Liver (tissue), 3 donors: ENCODE measurements at regions not wholly inside any gene's neighbourhood (a gene's known extent, or its start where the extent isn't known, plus 50 kb on each side); places are given as distances from the start of the nearest gene placed in this dataset.

ENCODE experiments used
- HNF4G ChIP-seq: IDR thresholded peaks from 2 replicates; pipeline ENCODE4 v1.6.1; 2016; ENCODE audit warnings: antibody characterized with exemption
- YY1 ChIP-seq: IDR thresholded peaks from 2 replicates; pipeline ENCODE4 v1.6.1; 2016; ENCODE audit warnings: antibody characterized with exemption, mild to moderate bottlenecking
- TF ChIP-seq, protein P1 (sequence below): IDR thresholded peaks from 2 replicates; pipeline ENCODE4 v1.6.1; 2016; ENCODE audit warnings: antibody characterized with exemption, mild to moderate bottlenecking
- TF ChIP-seq, protein P2 (sequence below): fragments of 150-350 bp; IDR thresholded peaks from 2 replicates; pipeline ENCODE4 v1.5.1; 2017; ENCODE audit warnings: improper control_type of control experiment, low read depth, low read length; ENCODE audit not compliant: missing input control
- TF ChIP-seq, protein P3 (sequence below): IDR thresholded peaks from 2 replicates; pipeline ENCODE4 v1.6.1; 2016; ENCODE audit warnings: antibody characterized with exemption
- donor health status: healthy.
- donor health status: healthy.

DNA sequence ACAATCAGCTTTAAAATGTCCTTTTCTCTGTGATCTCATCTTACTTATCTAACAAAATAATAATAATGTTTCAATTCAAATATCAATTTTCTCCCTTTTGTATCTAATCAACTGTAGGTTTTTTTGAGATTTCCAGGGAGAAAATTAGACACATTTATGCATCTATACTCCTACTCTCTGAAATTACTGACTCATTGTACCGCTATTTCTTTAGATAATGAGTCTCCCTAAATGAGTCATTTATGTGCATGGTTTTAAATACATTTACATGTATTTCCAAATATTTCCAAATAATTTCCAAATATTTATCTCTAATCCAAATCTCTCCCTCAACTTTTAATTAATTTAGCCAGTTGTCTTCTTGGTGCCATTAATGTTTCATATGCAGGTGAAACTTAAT, 621.0 kb downstream of the TECRL start:
- TF ChIP-seq, protein P1, sequence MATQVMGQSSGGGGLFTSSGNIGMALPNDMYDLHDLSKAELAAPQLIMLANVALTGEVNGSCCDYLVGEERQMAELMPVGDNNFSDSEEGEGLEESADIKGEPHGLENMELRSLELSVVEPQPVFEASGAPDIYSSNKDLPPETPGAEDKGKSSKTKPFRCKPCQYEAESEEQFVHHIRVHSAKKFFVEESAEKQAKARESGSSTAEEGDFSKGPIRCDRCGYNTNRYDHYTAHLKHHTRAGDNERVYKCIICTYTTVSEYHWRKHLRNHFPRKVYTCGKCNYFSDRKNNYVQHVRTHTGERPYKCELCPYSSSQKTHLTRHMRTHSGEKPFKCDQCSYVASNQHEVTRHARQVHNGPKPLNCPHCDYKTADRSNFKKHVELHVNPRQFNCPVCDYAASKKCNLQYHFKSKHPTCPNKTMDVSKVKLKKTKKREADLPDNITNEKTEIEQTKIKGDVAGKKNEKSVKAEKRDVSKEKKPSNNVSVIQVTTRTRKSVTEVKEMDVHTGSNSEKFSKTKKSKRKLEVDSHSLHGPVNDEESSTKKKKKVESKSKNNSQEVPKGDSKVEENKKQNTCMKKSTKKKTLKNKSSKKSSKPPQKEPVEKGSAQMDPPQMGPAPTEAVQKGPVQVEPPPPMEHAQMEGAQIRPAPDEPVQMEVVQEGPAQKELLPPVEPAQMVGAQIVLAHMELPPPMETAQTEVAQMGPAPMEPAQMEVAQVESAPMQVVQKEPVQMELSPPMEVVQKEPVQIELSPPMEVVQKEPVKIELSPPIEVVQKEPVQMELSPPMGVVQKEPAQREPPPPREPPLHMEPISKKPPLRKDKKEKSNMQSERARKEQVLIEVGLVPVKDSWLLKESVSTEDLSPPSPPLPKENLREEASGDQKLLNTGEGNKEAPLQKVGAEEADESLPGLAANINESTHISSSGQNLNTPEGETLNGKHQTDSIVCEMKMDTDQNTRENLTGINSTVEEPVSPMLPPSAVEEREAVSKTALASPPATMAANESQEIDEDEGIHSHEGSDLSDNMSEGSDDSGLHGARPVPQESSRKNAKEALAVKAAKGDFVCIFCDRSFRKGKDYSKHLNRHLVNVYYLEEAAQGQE, result no peak
- TF ChIP-seq YY1 (no peak), HNF4G (no peak)
- TF ChIP-seq, protein P2, sequence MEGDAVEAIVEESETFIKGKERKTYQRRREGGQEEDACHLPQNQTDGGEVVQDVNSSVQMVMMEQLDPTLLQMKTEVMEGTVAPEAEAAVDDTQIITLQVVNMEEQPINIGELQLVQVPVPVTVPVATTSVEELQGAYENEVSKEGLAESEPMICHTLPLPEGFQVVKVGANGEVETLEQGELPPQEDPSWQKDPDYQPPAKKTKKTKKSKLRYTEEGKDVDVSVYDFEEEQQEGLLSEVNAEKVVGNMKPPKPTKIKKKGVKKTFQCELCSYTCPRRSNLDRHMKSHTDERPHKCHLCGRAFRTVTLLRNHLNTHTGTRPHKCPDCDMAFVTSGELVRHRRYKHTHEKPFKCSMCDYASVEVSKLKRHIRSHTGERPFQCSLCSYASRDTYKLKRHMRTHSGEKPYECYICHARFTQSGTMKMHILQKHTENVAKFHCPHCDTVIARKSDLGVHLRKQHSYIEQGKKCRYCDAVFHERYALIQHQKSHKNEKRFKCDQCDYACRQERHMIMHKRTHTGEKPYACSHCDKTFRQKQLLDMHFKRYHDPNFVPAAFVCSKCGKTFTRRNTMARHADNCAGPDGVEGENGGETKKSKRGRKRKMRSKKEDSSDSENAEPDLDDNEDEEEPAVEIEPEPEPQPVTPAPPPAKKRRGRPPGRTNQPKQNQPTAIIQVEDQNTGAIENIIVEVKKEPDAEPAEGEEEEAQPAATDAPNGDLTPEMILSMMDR, result no peak
- TF ChIP-seq, protein P3, sequence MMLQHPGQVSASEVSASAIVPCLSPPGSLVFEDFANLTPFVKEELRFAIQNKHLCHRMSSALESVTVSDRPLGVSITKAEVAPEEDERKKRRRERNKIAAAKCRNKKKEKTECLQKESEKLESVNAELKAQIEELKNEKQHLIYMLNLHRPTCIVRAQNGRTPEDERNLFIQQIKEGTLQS, result no peak
